HCT116 (cell line): ENCODE measurements at regions not wholly inside any gene's neighbourhood (a gene's known extent, or its start where the extent isn't known, plus 50 kb on each side); places are given as distances from the start of the nearest gene placed in this dataset.

Source experiments
- ATAC-seq: fragments of 200-7000 bp; cut with Tn5 transposase; 2 replicates; pipeline ENCODE4 v1.9.1; 2020; ENCODE audit warnings: mild to moderate bottlenecking, moderate library complexity
- BruUV-seq: library from RNA; stranded (reverse); fragments of 400-500 nt; replicated peaks from 2 replicates; lab custom pipeline; 2021; lab: Mats Ljungman, UMichigan
- CTCF ChIA-PET: fragments of 300-600 bp; sonication (Branson Sonifier 250); formaldehyde crosslinking; loops from one replicate; lab custom pipeline; 2021; ENCODE audit warnings: antibody characterized with exemption; lab: Charles Lee
- POLR2A ChIA-PET: fragments of 300-600, 350-600 bp; sonication (Branson Sonifier 250); formaldehyde crosslinking; loops from one replicate; lab custom pipeline; 2021; ENCODE audit warnings: antibody characterized with exemption; lab: Charles Lee
- RAD21 ChIA-PET, 2 experiments: fragments of 300-600 bp; sonication (Branson Sonifier 250); formaldehyde crosslinking; loops; one replicate each; lab custom pipeline; 2023; ENCODE audit warnings: low total read pairs in 2 of 2; ENCODE audit not compliant: uncharacterized antibody in 2 of 2, unreplicated experiment in 2 of 2, low non-redundant PET in 1 of 2; lab: Charles Lee
- DNase-seq: peaks from one replicate; pipeline ENCODE4 v3.0.0-alpha.2; 2010; ENCODE audit warnings: low read depth, low spot score
- H2AFZ ChIP-seq: fragments of 200-600 bp; shearing (Covaris generic), sonication (generic); 2 replicates; pipeline ENCODE4 v1.6.1; 2017; ENCODE audit warnings: low read depth, mixed run types, mixed read lengths, antibody characterized with exemption, low read length; ENCODE audit not compliant: poor library complexity, severe bottlenecking
- H3K27ac ChIP-seq: 2 replicates; pipeline ENCODE4 v1.5.1; 2012; ENCODE audit warnings: low read depth, low read length
- H3K27me3 ChIP-seq: fragments of 200-600 bp; sonication (generic); 2 replicates; pipeline ENCODE4 v1.6.1; 2016; ENCODE audit warnings: mixed run types, low read length, mixed read lengths; ENCODE audit not compliant: insufficient read depth
- H3K36me3 ChIP-seq, 2 experiments: fragments of 200-500 bp in 1 of 2; fragments of 200-600 bp in 1 of 2; sonication (Bioruptor generic) in 1 of 2; sonication (generic) in 1 of 2; 2 replicates each; pipeline versions ENCODE4 v1.5.1 to v1.6.1; 2014 to 2016; ENCODE audit warnings: low read length in 2 of 2, inconsistent platforms in 1 of 2, mixed read lengths in 1 of 2, mixed run types in 1 of 2; ENCODE audit not compliant: insufficient read depth in 2 of 2, control insufficient read depth in 1 of 2
- H3K4me1 ChIP-seq, 2 experiments: fragments of 200-600 bp in 1 of 2; sonication (generic) in 1 of 2; 2 replicates each; pipeline versions ENCODE4 v1.5.1 to v1.6.1; 2012 to 2017; ENCODE audit warnings: low read length in 2 of 2, inconsistent platforms in 1 of 2, mild to moderate bottlenecking in 1 of 2, mixed read lengths in 1 of 2, mixed run types in 1 of 2, moderate library complexity in 1 of 2; ENCODE audit not compliant: insufficient read depth in 2 of 2, control insufficient read depth in 1 of 2
- H3K4me2 ChIP-seq: fragments of 200-600 bp; sonication (generic); 2 replicates; pipeline ENCODE4 v1.6.1; 2017; ENCODE audit warnings: mixed run types, low read length, mixed read lengths
- H3K4me3 ChIP-seq, 2 experiments: fragments of 200-600 bp in 1 of 2; sonication (generic) in 1 of 2; replicated peaks in 1 of 2; 2 replicates each; pipeline ENCODE4 v1.5.1; 2011 to 2016; ENCODE audit warnings: low read length in 2 of 2, control low read depth in 1 of 2, low read depth in 1 of 2, mild to moderate bottlenecking in 1 of 2, mixed read lengths in 1 of 2, mixed run types in 1 of 2
- H3K79me2 ChIP-seq: fragments of 200-600 bp; sonication (generic); 2 replicates; pipeline ENCODE4 v1.6.1; 2017; ENCODE audit warnings: mild to moderate bottlenecking, mixed run types, low read length, moderate library complexity, mixed read lengths; ENCODE audit not compliant: insufficient read depth
- H3K9ac ChIP-seq: fragments of 200-600 bp; sonication (generic); 2 replicates; pipeline ENCODE4 v1.6.1; 2016; ENCODE audit warnings: low read length, mixed read lengths
- H3K9me2 ChIP-seq: fragments of 200-600 bp; sonication (generic), shearing (Covaris generic); 2 replicates; pipeline ENCODE4 v1.6.1; 2017; ENCODE audit warnings: mixed run types, mild to moderate bottlenecking, moderate library complexity; ENCODE audit not compliant: insufficient read depth
- H3K9me3 ChIP-seq, 2 experiments: fragments of 200-500 bp in 1 of 2; fragments of 200-600 bp in 1 of 2; sonication (Bioruptor generic) in 1 of 2; sonication (generic) in 1 of 2; 2 replicates each; pipeline ENCODE4 v1.6.1; 2014 to 2017; ENCODE audit warnings: low read length in 2 of 2, mixed read lengths in 2 of 2, inconsistent platforms in 1 of 2, low read depth in 1 of 2, mild to moderate bottlenecking in 1 of 2, mixed run types in 1 of 2, moderate library complexity in 1 of 2; ENCODE audit not compliant: control insufficient read depth in 1 of 2, insufficient read depth in 1 of 2
- H4K20me1 ChIP-seq: fragments of 200-600 bp; sonication (generic), shearing (Covaris generic); 2 replicates; pipeline ENCODE4 v1.6.1; 2017; ENCODE audit warnings: mixed run types, mild to moderate bottlenecking, moderate library complexity; ENCODE audit not compliant: insufficient read depth
- ATF3 ChIP-seq: IDR thresholded peaks from 2 replicates; pipeline ENCODE4 v1.6.1; 2012
- CBX3 ChIP-seq: IDR thresholded peaks from 2 replicates; pipeline ENCODE4 v1.6.1; 2012; ENCODE audit warnings: low read depth
- CTCF ChIP-seq, 3 experiments: fragments of 200-600 bp in 1 of 3; sonication (generic) in 1 of 3; IDR thresholded peaks in 2 of 3; conservative IDR thresholded peaks in 1 of 3; 2 replicates each; pipeline ENCODE4 v1.5.1; 2012 to 2017; ENCODE audit warnings: low read depth in 2 of 3, low read length in 2 of 3, antibody characterized with exemption in 1 of 3, borderline replicate concordance in 1 of 3, control low read depth in 1 of 3, mild to moderate bottlenecking in 1 of 3, mixed read lengths in 1 of 3, mixed run types in 1 of 3, moderate library complexity in 1 of 3; ENCODE audit not compliant: insufficient read depth in 1 of 3
- EGR1 ChIP-seq: IDR thresholded peaks from 2 replicates; pipeline ENCODE4 v1.6.1; 2012; ENCODE audit warnings: low read depth
- ELF1 ChIP-seq: IDR thresholded peaks from 2 replicates; pipeline ENCODE4 v1.6.1; 2012; ENCODE audit warnings: low read depth, borderline replicate concordance
- EZH2 ChIP-seq: fragments of 200-600 bp; sonication (generic); IDR thresholded peaks from 2 replicates; pipeline ENCODE4 v1.6.1; 2017; ENCODE audit warnings: antibody characterized with exemption, mixed run types
- EZH2phosphoT487 ChIP-seq: fragments of 200-600 bp; IDR thresholded peaks from 2 replicates; pipeline ENCODE4 v1.6.1; 2018; ENCODE audit warnings: antibody characterized with exemption, borderline replicate concordance
- POLR2A ChIP-seq: IDR thresholded peaks from 2 replicates; pipeline ENCODE4 v1.7.0; 2011; ENCODE audit warnings: borderline replicate concordance; ENCODE audit not compliant: insufficient read depth, insufficient read length; ENCODE audit errors: extremely low read depth
- REST ChIP-seq: IDR thresholded peaks from 2 replicates; pipeline ENCODE4 v1.6.1; 2012; ENCODE audit warnings: low read depth
- SIN3A ChIP-seq: IDR thresholded peaks from 2 replicates; pipeline ENCODE4 v1.6.1; 2012; ENCODE audit warnings: low read depth
- SP1 ChIP-seq: IDR thresholded peaks from 2 replicates; pipeline ENCODE4 v1.6.1; 2012; ENCODE audit warnings: low read depth
- SRF ChIP-seq: IDR thresholded peaks from 2 replicates; pipeline ENCODE4 v1.6.1; 2012; ENCODE audit warnings: low read depth
- TCF7L2 ChIP-seq: IDR thresholded peaks from 2 replicates; pipeline ENCODE4 v1.7.0; 2011; ENCODE audit warnings: borderline replicate concordance, inconsistent platforms; ENCODE audit not compliant: insufficient read depth, insufficient read length; ENCODE audit errors: extremely low read depth
- ZBTB33 ChIP-seq: IDR thresholded peaks from 2 replicates; pipeline ENCODE4 v1.6.1; 2011; ENCODE audit warnings: mild to moderate bottlenecking, low read length, moderate library complexity; ENCODE audit not compliant: insufficient replicate concordance; ENCODE audit errors: extremely low read depth
- ZNF274 ChIP-seq: fragments of 200-500 bp; sonication (Bioruptor generic); IDR thresholded peaks from 2 replicates; pipeline ENCODE4 v1.6.1; 2014; ENCODE audit warnings: mild to moderate bottlenecking, low read depth, low read length, inconsistent platforms
- intact Hi-C: fragments of 100-400 bp; cut with micrococcal nuclease; formaldehyde crosslinking; loops from 2 replicates; pipeline ENCODE4 v1.10.0; 2022

GRCh38 chr6:169034516-169035167 lies 219.0 kb downstream of the THBS2 start:
- BruUV-seq: no TSS peak

More at GRCh38 chr6:169034516-169035167, 219.0 kb downstream of the THBS2 start:
- H3K9ac ChIP-seq: no peak overlapping the region
- no peaks in the 10 kb centered on the region for H3K9me3 ChIP-seq
- no peak overlapping the region for H3K27ac ChIP-seq
- no peak overlapping the region for H2AFZ ChIP-seq
- RAD21 ChIA-PET: no interaction called here
- no peaks in the 10 kb centered on the region for H3K4me1 ChIP-seq
- H3K9me2 ChIP-seq: no peaks in the 10 kb centered on the region
- H3K4me3 ChIP-seq: no peak overlapping the region
- intact Hi-C loops: no loop called here
- no peaks in the 10 kb centered on the region for H3K79me2 ChIP-seq
- DNase-seq (no peak), ATAC-seq (no peak)
- CTCF ChIA-PET: no interaction called here
- H3K36me3 ChIP-seq: no peaks in the 10 kb centered on the region
- no peak for TF ChIP-seq POLR2A
- TF ChIP-seq ELF1: no peak
- no peak for TF ChIP-seq EZH2phosphoT487
- TF ChIP-seq SRF: no peak
- no peak for TF ChIP-seq REST
- TF ChIP-seq CBX3: no peak
- no peak for TF ChIP-seq EGR1
- TF ChIP-seq ZNF274: no peak
- no peak for TF ChIP-seq SIN3A
- TF ChIP-seq ZBTB33: no peak
- no peak for TF ChIP-seq EZH2
- TF ChIP-seq CTCF (IDR thresholded peaks at IDR 0.05 in 2 of 3, conservative IDR thresholded peaks at IDR 0.05 in 1 of 3; ENCODE audit: borderline replicate concordance in 1 of 3, insufficient read depth in 1 of 3, low read depth in 2 of 3, low read length in 2 of 3): no peak
- TF ChIP-seq ATF3: no peak
- TF ChIP-seq TCF7L2: no peak
- TF ChIP-seq SP1: no peak
- H4K20me1 ChIP-seq: no peaks in the 10 kb centered on the region
- POLR2A ChIA-PET: no interaction called here
- H3K27me3 ChIP-seq: no peaks in the 10 kb centered on the region
- H3K4me2 ChIP-seq: no peak overlapping the region
